Activated CD8-positive, alpha-beta T cell treated with anti-CD3 and anti-CD28 coated beads, Interleukin-2, amount 10 ng/mL, durations not matched to agents 7 days and 5 days (primary cell): ENCODE measurements at regions not wholly inside any gene's neighbourhood (a gene's known extent, or its start where the extent isn't known, plus 50 kb on each side); places are given as distances from the start of the nearest gene placed in this dataset.

Experiments
- ATAC-seq: fragments of 150-1000 bp; cut with Tn5 transposase; one replicate; pipeline ENCODE4 v1.10.0; 2021; ENCODE audit warnings: moderate library complexity
- CTCF ChIA-PET: fragments of 350-600 bp; sonication (Branson Sonifier 250); formaldehyde crosslinking; loops from one replicate; lab custom pipeline; 2021; ENCODE audit warnings: antibody characterized with exemption; lab: Charles Lee
- POLR2A ChIA-PET: fragments of 350-600 bp; sonication (Branson Sonifier 250); formaldehyde crosslinking; loops from one replicate; lab custom pipeline; 2021; ENCODE audit warnings: antibody characterized with exemption; lab: Charles Lee
- DNase-seq: peaks from one replicate; pipeline ENCODE4 v3.0.0-alpha.2; 2020
- H3K27ac Mint-ChIP-seq: one replicate; pipeline ENCODE4 v1.8.0; 2021; ENCODE audit warnings: mild to moderate bottlenecking, mixed read lengths
- H3K27me3 Mint-ChIP-seq: one replicate; pipeline ENCODE4 v1.8.0; 2021; ENCODE audit warnings: low read depth, mixed read lengths
- H3K36me3 Mint-ChIP-seq: one replicate; pipeline ENCODE4 v1.8.0; 2021; ENCODE audit warnings: low read depth, mixed read lengths
- H3K4me1 Mint-ChIP-seq: one replicate; pipeline ENCODE4 v1.8.0; 2021; ENCODE audit warnings: low read depth, mixed read lengths
- H3K4me3 Mint-ChIP-seq: one replicate; pipeline ENCODE4 v1.8.0; 2021; ENCODE audit warnings: mild to moderate bottlenecking, mixed read lengths
- H3K9me3 Mint-ChIP-seq: one replicate; pipeline ENCODE4 v1.8.0; 2022; ENCODE audit warnings: mixed read lengths; ENCODE audit not compliant: insufficient read depth

- CTCF ChIA-PET, result no interaction called here
Measured at GRCh38 chr11:37026326-37026725, 428.3 kb upstream of the RAG2 start.

GRCh38 chr11:37006563-37006962 lies 408.5 kb upstream of the RAG2 start:
- CTCF ChIA-PET, result no interaction called here
- Mint-ChIP-seq H3K36me3 (no peaks in the 10 kb centered on the region), H3K4me1 (no peaks in the 10 kb centered on the region), H3K4me3 (no peak overlapping the region), H3K27ac (no peak overlapping the region), H3K9me3 (peaks cover 3% of the 10 kb centered on the region), H3K27me3 (no peaks in the 10 kb centered on the region)
- ATAC-seq, result no peak
- DNase-seq, result no peak
- POLR2A ChIA-PET, result no interaction called here

More at GRCh38 chr11:37026326-37026725, 428.3 kb upstream of the RAG2 start:
- no peaks in the 10 kb centered on the region for H3K4me1 Mint-ChIP-seq
- no peak for ATAC-seq
- POLR2A ChIA-PET, result no interaction called here
- H3K4me3 Mint-ChIP-seq, result no peak overlapping the region
- H3K27me3 Mint-ChIP-seq, result no peaks in the 10 kb centered on the region
- peaks cover 9% of the 10 kb centered on the region for H3K9me3 Mint-ChIP-seq
- DNase-seq, result no peak
- H3K27ac Mint-ChIP-seq, result no peak overlapping the region
- no peaks in the 10 kb centered on the region for H3K36me3 Mint-ChIP-seq

- ChIA-PET POLR2A (no interaction called here), CTCF (no interaction called here)
- H3K4me3 Mint-ChIP-seq, result no peak overlapping the region
- no peaks in the 10 kb centered on the region for H3K9me3 Mint-ChIP-seq
- H3K27me3 Mint-ChIP-seq, result no peaks in the 10 kb centered on the region
- H3K27ac Mint-ChIP-seq, result no peak overlapping the region
- DNase-seq (no peak), ATAC-seq (no peak)
- no peaks in the 10 kb centered on the region for H3K4me1 Mint-ChIP-seq
- no peaks in the 10 kb centered on the region for H3K36me3 Mint-ChIP-seq
Measured at GRCh38 chr11:37002831-37003230, 404.8 kb upstream of the RAG2 start.

- Mint-ChIP-seq H3K4me1 (no peaks in the 10 kb centered on the region), H3K27me3 (no peaks in the 10 kb centered on the region), H3K9me3 (no peaks in the 10 kb centered on the region), H3K36me3 (no peaks in the 10 kb centered on the region), H3K4me3 (no peak overlapping the region), H3K27ac (no peak overlapping the region)
- CTCF ChIA-PET, result no interaction called here
- DNase-seq, result no peak
- POLR2A ChIA-PET, result no interaction called here
- no peak for ATAC-seq
Measured at GRCh38 chr11:36997656-36998055, 399.6 kb upstream of the RAG2 start.

- CTCF ChIA-PET, result no interaction called here
- no peak for ATAC-seq
Measured at GRCh38 chr11:36996795-36997194, 398.8 kb upstream of the RAG2 start.

GRCh38 chr11:36994208-36994607 lies 396.2 kb upstream of the RAG2 start:
- ATAC-seq (no peak), DNase-seq (no peak)
- H3K4me3 Mint-ChIP-seq, result no peak overlapping the region
- no peaks in the 10 kb centered on the region for H3K9me3 Mint-ChIP-seq
- H3K4me1 Mint-ChIP-seq, result no peaks in the 10 kb centered on the region
- H3K36me3 Mint-ChIP-seq, result no peaks in the 10 kb centered on the region
- POLR2A ChIA-PET, result no interaction called here
- H3K27ac Mint-ChIP-seq, result no peak overlapping the region
- CTCF ChIA-PET, result no interaction called here
- H3K27me3 Mint-ChIP-seq, result no peaks in the 10 kb centered on the region

More at GRCh38 chr11:36996795-36997194, 398.8 kb upstream of the RAG2 start:
- no peaks in the 10 kb centered on the region for H3K4me1 Mint-ChIP-seq
- POLR2A ChIA-PET, result no interaction called here
- H3K4me3 Mint-ChIP-seq, result no peak overlapping the region
- H3K36me3 Mint-ChIP-seq, result no peaks in the 10 kb centered on the region
- no peaks in the 10 kb centered on the region for H3K9me3 Mint-ChIP-seq
- DNase-seq, result no peak
- no peaks in the 10 kb centered on the region for H3K27me3 Mint-ChIP-seq
- no peak overlapping the region for H3K27ac Mint-ChIP-seq

- H3K36me3 Mint-ChIP-seq, result no peaks in the 10 kb centered on the region
- no peak overlapping the region for H3K27ac Mint-ChIP-seq
- no peaks in the 10 kb centered on the region for H3K27me3 Mint-ChIP-seq
- DNase-seq (no peak), ATAC-seq (no peak)
- H3K4me1 Mint-ChIP-seq, result no peaks in the 10 kb centered on the region
- H3K4me3 Mint-ChIP-seq, result no peak overlapping the region
- no peaks in the 10 kb centered on the region for H3K9me3 Mint-ChIP-seq
- ChIA-PET POLR2A (no interaction called here), CTCF (no interaction called here)
Measured at GRCh38 chr11:36988556-36988955, 390.5 kb upstream of the RAG2 start.

- CTCF ChIA-PET, result no interaction called here
- no peak for DNase-seq
- no peak overlapping the region for H3K4me3 Mint-ChIP-seq
Measured at GRCh38 chr11:36985562-36985961, 387.5 kb upstream of the RAG2 start.

GRCh38 chr11:36976741-36977140 lies 378.7 kb upstream of the RAG2 start:
- ATAC-seq, result no peak
- CTCF ChIA-PET, result no interaction called here
- no peak for DNase-seq
- no peaks in the 10 kb centered on the region for H3K4me1 Mint-ChIP-seq
- H3K4me3 Mint-ChIP-seq, result no peak overlapping the region
- no peaks in the 10 kb centered on the region for H3K9me3 Mint-ChIP-seq
- POLR2A ChIA-PET, result no interaction called here
- no peak overlapping the region for H3K27ac Mint-ChIP-seq
- no peaks in the 10 kb centered on the region for H3K27me3 Mint-ChIP-seq
- H3K36me3 Mint-ChIP-seq, result no peaks in the 10 kb centered on the region

More at GRCh38 chr11:36985562-36985961, 387.5 kb upstream of the RAG2 start:
- no peaks in the 10 kb centered on the region for H3K36me3 Mint-ChIP-seq
- H3K27ac Mint-ChIP-seq, result no peak overlapping the region
- no peaks in the 10 kb centered on the region for H3K4me1 Mint-ChIP-seq
- POLR2A ChIA-PET, result no interaction called here
- H3K9me3 Mint-ChIP-seq, result no peaks in the 10 kb centered on the region
- no peak for ATAC-seq
- no peaks in the 10 kb centered on the region for H3K27me3 Mint-ChIP-seq

GRCh38 chr11:36974771-36975170 lies 376.7 kb upstream of the RAG2 start:
- CTCF ChIA-PET, result no interaction called here

GRCh38 chr11:36953976-36954375 lies 355.9 kb upstream of the RAG2 start:
- Mint-ChIP-seq H3K27me3 (no peaks in the 10 kb centered on the region), H3K36me3 (no peaks in the 10 kb centered on the region), H3K27ac (no peak overlapping the region), H3K4me1 (no peaks in the 10 kb centered on the region), H3K9me3 (peaks cover 1% of the 10 kb centered on the region), H3K4me3 (no peak overlapping the region)
- ATAC-seq (no peak), DNase-seq (no peak)
- ChIA-PET POLR2A (no interaction called here), CTCF (no interaction called here)

More at GRCh38 chr11:36974771-36975170, 376.7 kb upstream of the RAG2 start:
- Mint-ChIP-seq H3K27ac (no peak overlapping the region), H3K27me3 (no peaks in the 10 kb centered on the region), H3K9me3 (no peaks in the 10 kb centered on the region), H3K4me3 (no peak overlapping the region), H3K4me1 (no peaks in the 10 kb centered on the region), H3K36me3 (no peaks in the 10 kb centered on the region)
- DNase-seq, result no peak
- POLR2A ChIA-PET, result no interaction called here
- ATAC-seq, result no peak

GRCh38 chr11:36948460-36949127 lies 350.6 kb upstream of the RAG2 start:
- H3K4me1 Mint-ChIP-seq, result no peaks in the 10 kb centered on the region
- no peak overlapping the region for H3K27ac Mint-ChIP-seq
- CTCF ChIA-PET, result no interaction called here
- ATAC-seq (no peak), DNase-seq (no peak)
- no peaks in the 10 kb centered on the region for H3K36me3 Mint-ChIP-seq
- POLR2A ChIA-PET, result interaction anchor here (0.6 kb wide), 1 partner anchor 1081 kb away, joined by 3 read pairs; no protein-coding TSS in a partner anchor
- H3K27me3 Mint-ChIP-seq, result no peaks in the 10 kb centered on the region
- no peak overlapping the region for H3K4me3 Mint-ChIP-seq
- H3K9me3 Mint-ChIP-seq, result no peaks in the 10 kb centered on the region

GRCh38 chr11:36945384-36945783 lies 347.3 kb upstream of the RAG2 start:
- Mint-ChIP-seq H3K4me3 (no peak overlapping the region), H3K36me3 (no peaks in the 10 kb centered on the region), H3K4me1 (no peaks in the 10 kb centered on the region), H3K9me3 (no peaks in the 10 kb centered on the region), H3K27ac (no peak overlapping the region), H3K27me3 (no peaks in the 10 kb centered on the region)
- ATAC-seq (no peak), DNase-seq (no peak)
- POLR2A ChIA-PET, result interaction anchor here (0.6 kb wide), 1 partner anchor 209 kb away, joined by 3 read pairs; no protein-coding TSS in a partner anchor
- CTCF ChIA-PET, result interaction anchor here (1.2 kb wide), 1 partner anchor 36 kb away, joined by 3 read pairs; no protein-coding TSS in a partner anchor
